K562 (cell line): ENCODE measurements at regions not wholly inside any gene's neighbourhood (a gene's known extent, or its start where the extent isn't known, plus 50 kb on each side); places are given as distances from the start of the nearest gene placed in this dataset.

Source experiments
- EWSR1 ChIP-seq: fragments of 450-650 bp; IDR thresholded peaks from 2 replicates; pipeline ENCODE4 v1.6.1; 2018; ENCODE audit warnings: borderline replicate concordance, mild to moderate bottlenecking, low read depth, moderate library complexity; ENCODE audit not compliant: partially characterized antibody
- KAT8 ChIP-seq: fragments of 450-650 bp; IDR thresholded peaks from 2 replicates; pipeline ENCODE4 v1.6.1; 2016; ENCODE audit warnings: low read depth, mild to moderate bottlenecking
- KLF16 ChIP-seq: IDR thresholded peaks from 2 replicates; pipeline ENCODE4 v1.6.1; 2016; ENCODE audit warnings: antibody characterized with exemption
- POLR2G ChIP-seq: fragments of 200-400 bp; formaldehyde crosslinking; IDR thresholded peaks from 2 replicates; pipeline ENCODE4 v1.6.1; 2017; ENCODE audit warnings: low read depth, mild to moderate bottlenecking, antibody characterized with exemption, low read length, moderate library complexity
- RAD21 ChIP-seq, 2 experiments: fragments of 250-450 bp in 1 of 2; fragments of 450-650 bp in 1 of 2; sonication (Bioruptor Pico) in 1 of 2; formaldehyde crosslinking in 1 of 2; IDR thresholded peaks in 1 of 2; conservative IDR thresholded peaks in 1 of 2; 2 replicates each; pipeline versions ENCODE4 v1.4.0 to v1.8.0; 2020 to 2022; ENCODE audit warnings: mild to moderate bottlenecking in 2 of 2, moderate library complexity in 1 of 2
- STAT5A ChIP-seq: IDR thresholded peaks from 2 replicates; pipeline ENCODE4 v1.6.1; 2012; ENCODE audit warnings: low read length, inconsistent platforms, borderline replicate concordance
- TARDBP ChIP-seq: fragments of 450-650 bp; IDR thresholded peaks from 2 replicates; pipeline ENCODE4 v1.6.1; 2016
- TCF7 ChIP-seq: sonication (generic); IDR thresholded peaks from 2 replicates; pipeline ENCODE4 v1.6.1; 2016; ENCODE audit warnings: antibody characterized with exemption, borderline replicate concordance
- ZNF445 ChIP-seq: fragments of 250-450 bp; sonication (Bioruptor Pico); IDR thresholded peaks from 2 replicates; pipeline ENCODE4 v1.4.0; 2020; ENCODE audit warnings: low read depth, mild to moderate bottlenecking, moderate library complexity
- ZNF778 ChIP-seq: fragments of 450-650 bp; formaldehyde crosslinking; IDR thresholded peaks from 2 replicates; pipeline ENCODE4 v1.4.0; 2020; ENCODE audit warnings: mild to moderate bottlenecking, moderate library complexity
- TF ChIP-seq, protein P1 (sequence below): fragments of 450-650 bp; formaldehyde crosslinking; IDR thresholded peaks from 2 replicates; pipeline ENCODE4 v1.4.0; 2022; ENCODE audit warnings: mild to moderate bottlenecking, moderate library complexity
- TF ChIP-seq, protein P2 (sequence below): fragments of 250-450 bp; sonication (Bioruptor Pico); IDR thresholded peaks from 2 replicates; pipeline ENCODE4 v1.4.0; 2020; ENCODE audit warnings: mild to moderate bottlenecking, moderate library complexity
- TF ChIP-seq, protein P3 (sequence below): fragments of 450-650 bp; IDR thresholded peaks from 2 replicates; pipeline ENCODE4 v1.6.1; 2016; ENCODE audit warnings: low read depth, mild to moderate bottlenecking, moderate library complexity
- TF ChIP-seq, protein P4 (sequence below), 2 experiments: fragments of 450-650 bp; IDR thresholded peaks; 2 replicates each; pipeline ENCODE4 v1.6.1; 2016; ENCODE audit warnings: mild to moderate bottlenecking in 2 of 2, borderline replicate concordance in 1 of 2, low read depth in 1 of 2, moderate library complexity in 1 of 2
- TF ChIP-seq, protein P5 (sequence below): sonication (generic); formaldehyde crosslinking; IDR thresholded peaks from 2 replicates; pipeline ENCODE4 v1.8.1; 2023; ENCODE audit warnings: mild to moderate bottlenecking, missing genetic modification reagents

DNA sequence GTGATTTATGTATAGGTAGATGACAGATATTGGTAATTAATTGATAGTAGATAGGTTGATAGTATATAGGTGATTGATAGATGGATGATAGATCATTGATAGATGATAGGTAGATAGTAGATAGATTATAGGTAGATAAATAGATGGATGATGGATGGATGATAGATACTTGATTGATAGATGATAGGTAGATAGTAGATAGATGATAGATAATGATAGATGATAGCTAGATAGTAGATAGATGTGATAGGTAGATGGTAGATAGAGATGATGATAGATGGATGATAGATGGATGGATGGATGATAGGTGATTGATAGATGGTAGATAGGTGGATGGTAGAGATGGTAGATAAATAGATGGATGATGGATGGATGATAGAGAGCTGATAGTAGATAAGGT is 62.0 kb upstream of the SAMD11 start (continued):
- TF ChIP-seq STAT5A (no peak), KLF16 (no peak), TCF7 (no peak), ZNF778 (CRISPR knock-in tag) (no peak), POLR2G (no peak), RAD21 (CRISPR knock-in tag; conservative IDR thresholded peaks at IDR 0.05 in 1 of 2, IDR thresholded peaks at IDR 0.05 in 1 of 2) (no peak), TARDBP (no peak), KAT8 (no peak), EWSR1 (no peak), ZNF445 (CRISPR knock-in tag) (no peak)
- TF ChIP-seq, protein P1, sequence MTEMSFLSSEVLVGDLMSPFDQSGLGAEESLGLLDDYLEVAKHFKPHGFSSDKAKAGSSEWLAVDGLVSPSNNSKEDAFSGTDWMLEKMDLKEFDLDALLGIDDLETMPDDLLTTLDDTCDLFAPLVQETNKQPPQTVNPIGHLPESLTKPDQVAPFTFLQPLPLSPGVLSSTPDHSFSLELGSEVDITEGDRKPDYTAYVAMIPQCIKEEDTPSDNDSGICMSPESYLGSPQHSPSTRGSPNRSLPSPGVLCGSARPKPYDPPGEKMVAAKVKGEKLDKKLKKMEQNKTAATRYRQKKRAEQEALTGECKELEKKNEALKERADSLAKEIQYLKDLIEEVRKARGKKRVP (CRISPR knock-in tag), result no peak
- TF ChIP-seq, protein P2, sequence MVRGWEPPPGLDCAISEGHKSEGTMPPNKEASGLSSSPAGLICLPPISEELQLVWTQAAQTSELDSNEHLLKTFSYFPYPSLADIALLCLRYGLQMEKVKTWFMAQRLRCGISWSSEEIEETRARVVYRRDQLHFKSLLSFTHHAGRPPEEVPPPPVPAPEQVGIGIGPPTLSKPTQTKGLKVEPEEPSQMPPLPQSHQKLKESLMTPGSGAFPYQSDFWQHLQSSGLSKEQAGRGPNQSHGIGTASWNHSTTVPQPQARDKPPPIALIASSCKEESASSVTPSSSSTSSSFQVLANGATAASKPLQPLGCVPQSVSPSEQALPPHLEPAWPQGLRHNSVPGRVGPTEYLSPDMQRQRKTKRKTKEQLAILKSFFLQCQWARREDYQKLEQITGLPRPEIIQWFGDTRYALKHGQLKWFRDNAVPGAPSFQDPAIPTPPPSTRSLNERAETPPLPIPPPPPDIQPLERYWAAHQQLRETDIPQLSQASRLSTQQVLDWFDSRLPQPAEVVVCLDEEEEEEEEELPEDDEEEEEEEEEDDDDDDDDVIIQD (CRISPR knock-in tag), result no peak
- TF ChIP-seq, protein P3, sequence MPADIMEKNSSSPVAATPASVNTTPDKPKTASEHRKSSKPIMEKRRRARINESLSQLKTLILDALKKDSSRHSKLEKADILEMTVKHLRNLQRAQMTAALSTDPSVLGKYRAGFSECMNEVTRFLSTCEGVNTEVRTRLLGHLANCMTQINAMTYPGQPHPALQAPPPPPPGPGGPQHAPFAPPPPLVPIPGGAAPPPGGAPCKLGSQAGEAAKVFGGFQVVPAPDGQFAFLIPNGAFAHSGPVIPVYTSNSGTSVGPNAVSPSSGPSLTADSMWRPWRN, result no peak
- TF ChIP-seq, protein P4, sequence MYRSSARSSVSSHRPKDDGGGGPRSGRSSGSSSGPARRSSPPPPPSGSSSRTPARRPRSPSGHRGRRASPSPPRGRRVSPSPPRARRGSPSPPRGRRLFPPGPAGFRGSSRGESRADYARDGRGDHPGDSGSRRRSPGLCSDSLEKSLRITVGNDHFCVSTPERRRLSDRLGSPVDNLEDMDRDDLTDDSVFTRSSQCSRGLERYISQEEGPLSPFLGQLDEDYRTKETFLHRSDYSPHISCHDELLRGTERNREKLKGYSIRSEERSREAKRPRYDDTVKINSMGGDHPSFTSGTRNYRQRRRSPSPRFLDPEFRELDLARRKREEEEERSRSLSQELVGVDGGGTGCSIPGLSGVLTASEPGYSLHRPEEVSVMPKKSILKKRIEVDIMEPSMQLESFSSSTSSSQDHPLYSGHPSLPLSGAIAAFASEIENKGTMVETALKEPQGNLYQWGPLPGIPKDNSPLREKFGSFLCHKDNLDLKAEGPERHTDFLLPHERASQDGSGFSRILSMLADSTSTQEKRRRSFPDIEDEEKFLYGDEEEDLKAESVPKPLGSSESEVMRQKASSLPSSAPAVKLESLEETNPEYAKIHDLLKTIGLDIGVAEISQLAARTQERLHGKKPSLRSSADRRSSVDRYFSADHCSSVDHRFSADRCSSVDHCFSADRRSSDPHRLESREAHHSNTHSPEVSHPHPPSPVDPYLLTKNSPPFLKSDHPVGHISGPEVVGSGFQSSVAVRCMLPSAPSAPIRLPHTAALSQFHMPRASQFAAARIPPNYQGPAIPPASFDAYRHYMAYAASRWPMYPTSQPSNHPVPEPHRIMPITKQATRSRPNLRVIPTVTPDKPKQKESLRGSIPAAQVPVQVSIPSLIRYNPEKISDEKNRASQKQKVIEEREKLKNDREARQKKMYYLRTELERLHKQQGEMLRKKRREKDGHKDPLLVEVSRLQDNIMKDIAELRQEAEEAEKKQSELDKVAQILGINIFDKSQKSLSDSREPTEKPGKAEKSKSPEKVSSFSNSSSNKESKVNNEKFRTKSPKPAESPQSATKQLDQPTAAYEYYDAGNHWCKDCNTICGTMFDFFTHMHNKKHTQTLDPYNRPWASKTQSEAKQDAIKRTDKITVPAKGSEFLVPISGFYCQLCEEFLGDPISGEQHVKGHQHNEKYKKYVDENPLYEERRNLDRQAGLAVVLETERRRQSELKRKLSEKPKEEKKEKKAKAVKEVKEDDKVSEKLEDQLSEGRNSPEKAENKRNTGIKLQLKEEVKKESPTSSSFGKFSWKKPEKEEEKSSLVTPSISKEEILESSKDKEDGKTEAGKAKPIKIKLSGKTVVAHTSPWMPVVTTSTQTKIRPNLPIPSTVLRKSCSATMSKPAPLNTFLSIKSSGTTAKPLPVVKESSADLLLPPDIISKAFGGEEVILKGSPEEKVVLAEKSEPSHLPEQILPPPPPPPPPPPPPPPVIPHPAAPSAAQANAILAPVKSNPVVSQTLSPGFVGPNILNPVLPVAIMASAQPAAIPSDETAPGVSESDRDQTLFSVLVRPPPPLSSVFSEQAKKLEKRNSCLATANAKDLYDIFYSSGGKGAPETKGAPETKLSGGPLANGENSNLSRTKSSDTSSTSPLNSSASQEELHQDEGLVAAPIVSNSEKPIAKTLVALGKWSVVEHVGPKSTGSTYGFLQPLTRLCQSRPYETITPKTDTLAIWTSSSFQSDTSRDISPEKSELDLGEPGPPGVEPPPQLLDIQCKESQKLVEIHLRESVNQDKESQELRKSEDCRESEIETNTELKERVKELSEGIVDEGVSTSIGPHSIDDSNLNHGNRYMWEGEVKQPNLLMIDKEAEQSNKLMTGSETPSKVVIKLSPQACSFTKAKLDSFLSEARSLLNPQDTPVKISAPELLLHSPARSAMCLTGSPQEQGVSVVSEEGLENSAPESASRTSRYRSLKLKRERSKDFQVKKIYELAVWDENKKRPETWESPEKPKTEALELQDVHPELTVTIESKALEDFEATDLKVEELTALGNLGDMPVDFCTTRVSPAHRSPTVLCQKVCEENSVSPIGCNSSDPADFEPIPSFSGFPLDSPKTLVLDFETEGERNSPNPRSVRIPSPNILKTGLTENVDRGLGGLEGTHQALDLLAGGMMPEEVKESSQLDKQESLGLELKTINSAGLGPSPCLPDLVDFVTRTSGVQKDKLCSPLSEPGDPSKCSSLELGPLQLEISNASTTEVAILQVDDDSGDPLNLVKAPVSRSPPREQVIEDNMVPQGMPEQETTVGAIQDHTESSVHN (IDR thresholded peaks at IDR 0.05; ENCODE audit: borderline replicate concordance in 1 of 2, low read depth in 1 of 2), result no peak
- TF ChIP-seq, protein P5, sequence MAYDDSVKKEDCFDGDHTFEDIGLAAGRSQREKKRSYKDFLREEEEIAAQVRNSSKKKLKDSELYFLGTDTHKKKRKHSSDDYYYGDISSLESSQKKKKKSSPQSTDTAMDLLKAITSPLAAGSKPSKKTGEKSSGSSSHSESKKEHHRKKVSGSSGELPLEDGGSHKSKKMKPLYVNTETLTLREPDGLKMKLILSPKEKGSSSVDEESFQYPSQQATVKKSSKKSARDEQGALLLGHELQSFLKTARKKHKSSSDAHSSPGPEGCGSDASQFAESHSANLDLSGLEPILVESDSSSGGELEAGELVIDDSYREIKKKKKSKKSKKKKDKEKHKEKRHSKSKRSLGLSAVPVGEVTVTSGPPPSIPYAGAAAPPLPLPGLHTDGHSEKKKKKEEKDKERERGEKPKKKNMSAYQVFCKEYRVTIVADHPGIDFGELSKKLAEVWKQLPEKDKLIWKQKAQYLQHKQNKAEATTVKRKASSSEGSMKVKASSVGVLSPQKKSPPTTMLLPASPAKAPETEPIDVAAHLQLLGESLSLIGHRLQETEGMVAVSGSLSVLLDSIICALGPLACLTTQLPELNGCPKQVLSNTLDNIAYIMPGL (CRISPR knock-in tag), result no peak
